ENCODE measurements at regions not wholly inside any gene's neighbourhood (a gene's known extent, or its start where the extent isn't known, plus 50 kb on each side); places are given as distances from the start of the nearest gene placed in this dataset.

GRCh38 chr4:89447543-89447942, 139.9 kb upstream of the GPRIN3 start:
- no peak for ATAC-seq
- CTCF ChIA-PET = no interaction called here
- H3K4me3 Mint-ChIP-seq = no peak overlapping the region
- H3K9me3 Mint-ChIP-seq (ENCODE audit: low read depth) = peaks cover 10% of the 10 kb centered on the region
- no peak for DNase-seq
- peaks cover 7% of the 10 kb centered on the region for H3K27me3 Mint-ChIP-seq
- no peaks in the 10 kb centered on the region for H3K4me1 Mint-ChIP-seq
- H3K36me3 Mint-ChIP-seq = peaks cover 8% of the 10 kb centered on the region
- no peak overlapping the region for H3K27ac Mint-ChIP-seq

GRCh38 chr4:89446193-89446592, 138.6 kb upstream of the GPRIN3 start:
- CTCF ChIA-PET = no interaction called here
- Mint-ChIP-seq H3K36me3 (peaks cover 8% of the 10 kb centered on the region), H3K9me3 (ENCODE audit: low read depth) (peaks cover 10% of the 10 kb centered on the region), H3K27me3 (peaks cover 8% of the 10 kb centered on the region), H3K4me1 (no peaks in the 10 kb centered on the region), H3K27ac (no peak overlapping the region), H3K4me3 (no peak overlapping the region)
- ATAC-seq (no peak), DNase-seq (no peak)

- ATAC-seq (no peak), DNase-seq (no peak)
- Mint-ChIP-seq H3K36me3 (no peaks in the 10 kb centered on the region), H3K4me1 (peaks cover 10% of the 10 kb centered on the region), H3K9me3 (ENCODE audit: low read depth) (no peaks in the 10 kb centered on the region), H3K27me3 (peaks cover 11% of the 10 kb centered on the region), H3K27ac (no peak overlapping the region), H3K4me3 (no peak overlapping the region)
- CTCF ChIA-PET = interaction anchor here (0.5 to 2.6 kb wide), 3 partner anchors 192 to 280 kb away, joined by 3 to 14 read pairs (median 4); no protein-coding TSS in a partner anchor
These were observed 131.9 kb upstream of the GPRIN3 start for GRCh38 chr4:89439533-89439932.

GRCh38 chr4:89438102-89438831, 130.7 kb upstream of the GPRIN3 start:
- peak; percentile 73 for ATAC-seq
- CTCF ChIA-PET = interaction anchor here (0.7 to 2.6 kb wide), 5 partner anchors 25 to 274 kb away, joined by 3 to 14 read pairs (median 3); no protein-coding TSS in a partner anchor
- Mint-ChIP-seq H3K27ac (peak overlapping the region; percentile 57), H3K4me3 (no peak overlapping the region), H3K9me3 (ENCODE audit: low read depth) (no peaks in the 10 kb centered on the region), H3K36me3 (no peaks in the 10 kb centered on the region), H3K27me3 (peaks cover 9% of the 10 kb centered on the region), H3K4me1 (peaks cover 12% of the 10 kb centered on the region)
- DNase-seq = peak; percentile 54

GRCh38 chr4:89434364-89434988, 126.9 kb upstream of the GPRIN3 start:
- ATAC-seq = peak; percentile 77
- Mint-ChIP-seq H3K36me3 (no peaks in the 10 kb centered on the region), H3K27me3 (peaks cover 3% of the 10 kb centered on the region), H3K4me1 (peaks cover 12% of the 10 kb centered on the region), H3K27ac (no peak overlapping the region), H3K4me3 (no peak overlapping the region), H3K9me3 (ENCODE audit: low read depth) (no peaks in the 10 kb centered on the region)
- CTCF ChIA-PET = interaction anchor here (1.0 to 3.9 kb wide), 8 partner anchors 68 to 217 kb away, joined by 3 to 55 read pairs (median 5); partner anchors contain the start of gene GPRIN3
- DNase-seq = no peak

GRCh38 chr4:89427782-89428181, 120.2 kb upstream of the GPRIN3 start:
- CTCF ChIA-PET = interaction anchor here (1.2 kb wide), 1 partner anchor 201 kb away, joined by 3 read pairs; no protein-coding TSS in a partner anchor
- no peaks in the 10 kb centered on the region for H3K4me1 Mint-ChIP-seq

GRCh38 chr4:89425023-89425422, 117.4 kb upstream of the GPRIN3 start:
- ATAC-seq (no peak), DNase-seq (no peak)
- Mint-ChIP-seq H3K36me3 (no peaks in the 10 kb centered on the region), H3K27ac (no peak overlapping the region), H3K27me3 (no peaks in the 10 kb centered on the region), H3K4me3 (no peak overlapping the region), H3K4me1 (no peaks in the 10 kb centered on the region), H3K9me3 (ENCODE audit: low read depth) (no peaks in the 10 kb centered on the region)
- CTCF ChIA-PET = no interaction called here

More at GRCh38 chr4:89427782-89428181, 120.2 kb upstream of the GPRIN3 start:
- no peak for ATAC-seq
- Mint-ChIP-seq H3K9me3 (ENCODE audit: low read depth) (no peaks in the 10 kb centered on the region), H3K27me3 (no peaks in the 10 kb centered on the region), H3K4me3 (no peak overlapping the region), H3K27ac (no peak overlapping the region), H3K36me3 (no peaks in the 10 kb centered on the region)
- DNase-seq = no peak

GRCh38 chr4:89422441-89422990, 114.9 kb upstream of the GPRIN3 start:
- Mint-ChIP-seq H3K27ac (no peak overlapping the region), H3K36me3 (no peaks in the 10 kb centered on the region), H3K4me3 (no peak overlapping the region), H3K4me1 (no peaks in the 10 kb centered on the region), H3K9me3 (ENCODE audit: low read depth) (no peaks in the 10 kb centered on the region), H3K27me3 (no peaks in the 10 kb centered on the region)
- DNase-seq = no peak
- CTCF ChIA-PET = no interaction called here
- no peak for ATAC-seq

GRCh38 chr4:89420507-89420906, 112.9 kb upstream of the GPRIN3 start:
- ATAC-seq = no peak
- Mint-ChIP-seq H3K4me3 (no peak overlapping the region), H3K36me3 (no peaks in the 10 kb centered on the region), H3K27ac (no peak overlapping the region), H3K27me3 (no peaks in the 10 kb centered on the region), H3K9me3 (ENCODE audit: low read depth) (no peaks in the 10 kb centered on the region), H3K4me1 (no peaks in the 10 kb centered on the region)
- CTCF ChIA-PET = no interaction called here
- DNase-seq = no peak

- H3K27me3 Mint-ChIP-seq = no peaks in the 10 kb centered on the region
- no peak overlapping the region for H3K4me3 Mint-ChIP-seq
- no peaks in the 10 kb centered on the region for H3K4me1 Mint-ChIP-seq
- ATAC-seq = no peak
- H3K9me3 Mint-ChIP-seq (ENCODE audit: low read depth) = no peaks in the 10 kb centered on the region
- CTCF ChIA-PET = no interaction called here
- no peaks in the 10 kb centered on the region for H3K36me3 Mint-ChIP-seq
- DNase-seq = no peak
- no peak overlapping the region for H3K27ac Mint-ChIP-seq
These were observed 111.6 kb upstream of the GPRIN3 start for GRCh38 chr4:89419111-89419695.

GRCh38 chr4:89416960-89417359, 109.4 kb upstream of the GPRIN3 start:
- no peaks in the 10 kb centered on the region for H3K9me3 Mint-ChIP-seq (ENCODE audit: low read depth)
- CTCF ChIA-PET = no interaction called here
- H3K4me1 Mint-ChIP-seq = no peaks in the 10 kb centered on the region
- DNase-seq (no peak), ATAC-seq (no peak)
- no peak overlapping the region for H3K4me3 Mint-ChIP-seq
- H3K36me3 Mint-ChIP-seq = no peaks in the 10 kb centered on the region
- no peak overlapping the region for H3K27ac Mint-ChIP-seq
- H3K27me3 Mint-ChIP-seq = no peaks in the 10 kb centered on the region

GRCh38 chr4:89413518-89413917, 105.9 kb upstream of the GPRIN3 start:
- Mint-ChIP-seq H3K36me3 (no peaks in the 10 kb centered on the region), H3K9me3 (ENCODE audit: low read depth) (no peaks in the 10 kb centered on the region), H3K27ac (no peak overlapping the region), H3K4me3 (no peak overlapping the region), H3K27me3 (no peaks in the 10 kb centered on the region), H3K4me1 (no peaks in the 10 kb centered on the region)
- no peak for DNase-seq
- CTCF ChIA-PET = interaction anchor here (0.7 kb wide), 1 partner anchor 25 kb away, joined by 3 read pairs; no protein-coding TSS in a partner anchor
- no peak for ATAC-seq

GRCh38 chr4:89411539-89412309, 104.1 kb upstream of the GPRIN3 start:
- Mint-ChIP-seq H3K27me3 (no peaks in the 10 kb centered on the region), H3K36me3 (no peaks in the 10 kb centered on the region), H3K4me1 (no peaks in the 10 kb centered on the region), H3K9me3 (ENCODE audit: low read depth) (no peaks in the 10 kb centered on the region), H3K27ac (no peak overlapping the region), H3K4me3 (no peak overlapping the region)
- ATAC-seq (no peak), DNase-seq (no peak)
- CTCF ChIA-PET = interaction anchor here (1.2 to 2.6 kb wide), 2 partner anchors 17 to 186 kb away, joined by 3 to 7 read pairs; no protein-coding TSS in a partner anchor

All from activated CD8-positive, alpha-beta memory T cell treated with anti-CD3 and anti-CD28 coated beads, Interleukin-2, amount 10 ng/mL, durations not matched to agents 7 days and 5 days (primary cell).